Left ventricle myocardium superior (tissue), 1 donor: ENCODE measurements at regions not wholly inside any gene's neighbourhood (a gene's known extent, or its start where the extent isn't known, plus 50 kb on each side); places are given as distances from the start of the nearest gene placed in this dataset.
"Not testable (repeated sequence)": the region's sequence is repeated elsewhere in the genome, so short reads cannot be mapped to it uniquely, and the experiment has no call there.

Experiments used
- ATAC-seq: fragments of 200-7000 bp; cut with Tn5 transposase; one replicate; pipeline ENCODE4 v1.9.1; 2020; ENCODE audit warnings: mild to moderate bottlenecking, moderate library complexity
- DNase-seq: peaks from one replicate; pipeline ENCODE4 v3.0.0-alpha.2; 2020
- intact Hi-C: fragments of 100-400 bp; cut with micrococcal nuclease; formaldehyde crosslinking; loops from one replicate; pipeline ENCODE4 v1.11.0; 2022
- donor health status: DM: no; HTN: yes; CAD: no; lungs with severe emphysema.

GRCh38 chr1:166579557-166580501, 259.4 kb upstream of the POGK start:
- no peak for ATAC-seq
- intact Hi-C loops, result no loop called here

DNA sequence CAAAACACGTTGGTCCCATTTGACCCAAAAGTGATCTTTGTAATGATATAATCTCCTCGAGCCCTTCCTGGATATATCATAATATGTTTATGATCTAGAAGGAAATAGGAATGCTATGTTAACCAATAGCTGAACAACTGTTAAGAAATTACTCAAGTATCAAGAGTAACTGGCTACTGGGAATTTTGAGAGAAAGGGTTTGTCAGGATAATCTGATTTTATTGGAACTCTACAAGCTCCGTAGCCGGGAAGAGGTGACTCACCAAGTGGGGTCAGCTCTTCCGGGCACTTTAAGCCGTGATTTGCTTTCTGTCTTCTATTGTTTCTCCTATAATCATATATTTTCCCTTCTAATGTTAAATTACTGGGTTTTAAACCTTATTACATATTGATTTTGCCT, 250.5 kb upstream of the POGK start:
- intact Hi-C loops, result no loop called here
- ATAC-seq (no peak), DNase-seq (no peak)

More at GRCh38 chr1:166579557-166580501, 259.4 kb upstream of the POGK start:
- no peak for DNase-seq

DNA sequence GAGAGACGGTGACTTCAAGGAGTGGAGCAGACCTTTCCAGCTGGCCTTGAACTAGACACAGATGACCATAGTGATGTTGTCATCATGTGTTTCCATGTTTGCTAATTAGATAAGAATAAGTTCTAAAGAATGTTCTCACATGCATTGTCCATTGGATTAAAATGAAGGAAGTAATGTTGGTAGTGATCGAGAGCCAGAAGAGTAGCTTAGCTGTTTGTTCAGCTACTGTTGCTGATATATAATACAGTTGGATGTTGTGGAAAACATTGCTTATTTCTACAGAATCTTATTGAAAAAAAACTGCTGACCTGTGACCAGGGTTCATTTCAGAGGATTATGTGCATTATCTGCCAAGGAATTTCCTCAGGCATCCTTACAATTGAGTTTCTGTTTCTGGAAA, 249.1 kb upstream of the POGK start:
- ATAC-seq, result no peak
- intact Hi-C loops, result no loop called here
- no peak for DNase-seq

DNA sequence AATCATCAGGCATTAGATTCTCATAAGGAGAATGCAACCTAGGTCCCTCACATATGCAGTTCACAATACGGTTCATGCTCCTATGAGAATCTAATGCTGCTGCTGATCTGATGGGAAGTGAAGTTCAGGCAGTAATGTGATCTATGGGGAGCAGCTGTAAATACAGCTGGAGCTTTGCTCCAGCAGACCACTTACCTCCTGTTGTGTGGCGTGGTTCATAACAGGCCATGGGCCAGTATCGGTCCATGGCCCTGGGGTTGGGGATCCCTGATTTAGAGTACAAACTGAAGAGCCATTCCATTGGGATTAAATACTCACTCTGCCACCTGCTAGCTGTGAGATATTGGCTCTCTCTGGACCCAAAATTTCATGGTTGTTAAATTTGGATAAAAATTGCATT, 244.6 kb upstream of the POGK start:
- DNase-seq (no peak), ATAC-seq (no peak)
- intact Hi-C loops, result no loop called here

GRCh38 chr1:166597516-166597915, 241.8 kb upstream of the POGK start:
- intact Hi-C loops, result no loop called here
- DNase-seq (no peak), ATAC-seq (no peak)

- no peak for DNase-seq
- no peak for ATAC-seq
- intact Hi-C loops, result no loop called here
These were observed 238.7 kb upstream of the POGK start for GRCh38 chr1:166600574-166600973.

DNA sequence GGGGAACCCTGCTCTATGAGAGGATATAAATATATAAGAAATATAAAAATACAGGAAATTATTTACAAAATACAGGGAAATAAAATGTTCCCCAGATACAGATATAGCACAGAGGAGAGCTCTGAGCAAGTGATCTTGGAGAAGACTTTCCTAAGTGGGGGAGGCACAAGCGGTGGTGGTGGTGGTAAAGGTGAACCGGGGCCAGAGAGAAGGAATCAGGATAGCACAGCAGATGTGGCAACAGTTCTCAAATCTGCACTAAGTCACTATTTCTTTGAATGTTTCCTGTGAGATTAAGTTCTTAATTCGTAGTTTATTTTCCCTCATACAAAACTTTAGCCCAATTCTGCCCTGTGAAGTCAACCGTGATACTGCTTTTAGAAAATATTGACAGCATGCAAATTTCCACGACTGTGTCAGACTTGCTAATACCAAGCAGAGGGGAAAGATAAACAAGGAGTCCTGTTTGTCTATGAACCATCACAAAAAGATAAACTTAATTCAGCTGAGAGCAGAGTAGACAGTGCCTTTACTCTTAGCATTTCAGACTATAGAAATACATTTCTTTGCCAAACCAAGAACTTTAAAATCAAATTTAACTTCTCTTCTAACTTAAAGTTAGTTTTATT, 237.5 kb upstream of the POGK start:
- ATAC-seq (no peak), DNase-seq (no peak)
- intact Hi-C loops, result no loop called here

- intact Hi-C loops, ATAC-seq, DNase-seq: not testable (repeated sequence)
These were observed 236.5 kb upstream of the POGK start for GRCh38 chr1:166602801-166603200.

DNA sequence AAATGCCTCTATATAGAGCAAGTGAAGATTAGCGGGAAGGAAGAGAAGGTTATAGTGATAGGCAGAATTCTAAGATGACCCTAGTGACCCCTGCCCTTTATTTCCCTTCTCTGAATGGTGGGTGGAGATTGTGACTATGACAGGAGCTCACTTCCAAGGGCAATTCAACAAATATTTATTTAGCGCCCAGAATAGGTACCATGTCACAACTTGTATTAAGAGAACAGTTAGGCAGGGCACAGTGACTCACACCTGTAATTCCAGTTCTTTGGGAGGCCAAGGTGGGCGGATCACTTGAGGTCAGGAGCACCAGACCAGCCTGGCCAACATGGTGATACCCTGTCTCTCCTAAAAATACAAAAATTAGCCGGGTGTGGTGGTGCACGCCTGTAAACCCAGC, 236.0 kb upstream of the POGK start:
- DNase-seq (no peak), ATAC-seq (no peak)
- intact Hi-C loops, result no loop called here

GRCh38 chr1:166605137-166605536, 234.1 kb upstream of the POGK start:
- DNase-seq (peak; percentile 33), ATAC-seq (no peak)
- intact Hi-C loops, result no loop called here

- intact Hi-C loops, result no loop called here
These were observed 226.4 kb upstream of the POGK start for GRCh38 chr1:166612886-166613285.

GRCh38 chr1:166616206-166616605, 223.1 kb upstream of the POGK start:
- intact Hi-C loops, result no loop called here
- DNase-seq (no peak), ATAC-seq (no peak)

More at GRCh38 chr1:166612886-166613285, 226.4 kb upstream of the POGK start:
- DNase-seq (no peak), ATAC-seq (no peak)

GRCh38 chr1:166626711-166627110, 212.6 kb upstream of the POGK start:
- intact Hi-C loops, result no loop called here
- ATAC-seq (no peak), DNase-seq (no peak)

DNA sequence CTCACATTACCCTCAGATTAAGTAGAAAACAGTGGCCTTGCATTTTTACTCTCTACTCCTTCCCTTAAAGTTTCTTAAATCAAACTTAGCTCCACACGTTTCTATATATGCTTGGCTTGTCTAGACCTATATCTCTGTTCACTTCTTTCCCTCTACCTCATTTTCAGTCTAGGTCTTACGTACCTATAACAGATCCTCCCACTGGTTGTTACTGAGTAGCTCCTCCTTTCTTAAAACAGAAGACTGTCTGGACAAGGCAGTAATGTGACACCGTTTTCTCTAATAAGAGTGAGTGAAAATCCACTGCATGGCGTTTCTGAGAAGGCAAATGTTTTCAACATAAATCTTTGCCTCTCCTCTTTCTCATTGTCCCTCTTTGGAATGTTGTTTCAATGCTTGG, 211.7 kb upstream of the POGK start:
- intact Hi-C loops, result no loop called here
- no peak for ATAC-seq
- no peak for DNase-seq

- ATAC-seq, result no peak
These were observed 211.0 kb upstream of the POGK start for GRCh38 chr1:166628259-166628658.

GRCh38 chr1:166629946-166630345, 209.3 kb upstream of the POGK start:
- intact Hi-C loops, result no loop called here
- ATAC-seq (no peak), DNase-seq (no peak)

More at GRCh38 chr1:166628259-166628658, 211.0 kb upstream of the POGK start:
- intact Hi-C loops, result no loop called here
- no peak for DNase-seq

- intact Hi-C loops, result no loop called here
- DNase-seq, result no peak
- ATAC-seq, result no peak
These were observed 208.9 kb upstream of the POGK start for GRCh38 chr1:166630369-166630768.

DNA sequence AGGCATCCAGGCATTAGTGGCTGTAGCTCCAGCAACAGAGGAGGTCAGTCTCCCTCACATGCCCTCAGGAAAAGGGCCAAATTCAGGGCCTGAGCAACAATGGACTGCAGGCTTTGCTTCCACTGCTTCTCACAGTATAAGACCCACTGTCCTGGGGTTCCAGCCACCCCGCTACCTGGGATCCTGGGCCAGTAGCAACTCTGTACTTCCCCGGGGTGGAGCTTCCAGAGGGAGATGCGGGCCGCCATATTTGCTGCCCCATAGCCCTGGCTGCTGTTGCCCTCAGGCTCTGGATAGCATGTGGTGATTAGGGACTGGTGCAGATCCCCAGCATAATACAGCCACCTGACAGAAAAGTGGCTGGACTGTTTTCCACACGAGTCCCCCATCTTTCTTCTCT, 201.1 kb upstream of the POGK start:
- intact Hi-C loops, result no loop called here
- no peak for ATAC-seq
- DNase-seq, result no peak

GRCh38 chr1:166657228-166657627, 182.0 kb upstream of the POGK start:
- DNase-seq, intact Hi-C loops, ATAC-seq: not testable (repeated sequence)

DNA sequence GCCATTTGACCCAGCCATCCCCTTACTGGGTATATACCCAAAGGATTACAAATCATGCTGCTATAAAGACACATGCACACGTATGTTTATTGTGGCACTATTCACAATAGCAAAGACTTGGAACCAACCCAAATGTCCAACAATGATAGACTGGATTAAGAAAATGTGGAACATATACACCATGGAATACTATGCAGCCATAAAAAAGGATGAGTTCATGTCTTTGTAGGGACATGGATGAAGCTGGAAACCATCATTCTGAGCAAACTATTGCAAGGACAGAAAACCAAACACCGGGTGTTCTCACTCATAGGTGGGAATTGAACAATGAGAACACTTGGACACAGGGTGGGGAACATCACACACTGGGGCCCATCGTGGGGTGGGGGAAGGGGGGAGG, 172.5 kb upstream of the POGK start:
- ATAC-seq, intact Hi-C loops: not testable (repeated sequence)

More for the DNA sequence above, 172.5 kb upstream of the POGK start:
- DNase-seq, result not testable (repeated sequence)
